Liver (tissue), 8 donors: ENCODE measurements at regions not wholly inside any gene's neighbourhood (a gene's known extent, or its start where the extent isn't known, plus 50 kb on each side); places are given as distances from the start of the nearest gene placed in this dataset.

ENCODE experiments used
- DNase-seq: peaks from one replicate; pipeline ENCODE4 v3.0.0-alpha.2; 2017; ENCODE audit warnings: low spot score
- H3K27ac ChIP-seq, 2 donors: one replicate each; pipeline ENCODE4 v1.7.0; 2013; ENCODE audit warnings: inconsistent platforms in 2 of 2, low read length in 2 of 2, control low read depth in 1 of 2, low read depth in 1 of 2, mild to moderate bottlenecking in 1 of 2
- H3K27me3 ChIP-seq, 4 donors: one replicate each; pipeline versions ENCODE4 v1.6.1 to v1.7.0; 2013; ENCODE audit warnings: low read length in 3 of 4, inconsistent platforms in 1 of 4, mild to moderate bottlenecking in 1 of 4, moderate library complexity in 1 of 4; ENCODE audit not compliant: control insufficient read depth in 4 of 4, insufficient read depth in 4 of 4
- H3K36me3 ChIP-seq, 4 donors: one replicate each; pipeline versions ENCODE4 v1.6.1 to v1.7.0; 2013; ENCODE audit warnings: low read length in 3 of 4, mild to moderate bottlenecking in 3 of 4, low read depth in 1 of 4, moderate library complexity in 1 of 4; ENCODE audit not compliant: control insufficient read depth in 4 of 4, insufficient read depth in 3 of 4
- H3K4me1 ChIP-seq, 4 donors: one replicate each; pipeline versions ENCODE4 v1.6.1 to v1.7.0; 2013; ENCODE audit warnings: low read length in 3 of 4, mild to moderate bottlenecking in 3 of 4, moderate library complexity in 1 of 4; ENCODE audit not compliant: control insufficient read depth in 4 of 4, insufficient read depth in 4 of 4
- H3K4me3 ChIP-seq, 3 donors: one replicate each; pipeline versions ENCODE4 v1.6.1 to v1.7.0; 2013; ENCODE audit warnings: low read length in 3 of 3, control low read depth in 1 of 3, low read depth in 1 of 3, mild to moderate bottlenecking in 1 of 3
- H3K9ac ChIP-seq, 2 donors: one replicate each; pipeline ENCODE4 v1.7.0; 2013; ENCODE audit warnings: low read length in 2 of 2, mild to moderate bottlenecking in 2 of 2, moderate library complexity in 2 of 2, control low read depth in 1 of 2, low read depth in 1 of 2
- H3K9me3 ChIP-seq, 4 donors: one replicate each; pipeline versions ENCODE4 v1.6.1 to v1.7.0; 2013; ENCODE audit warnings: low read length in 3 of 4; ENCODE audit not compliant: control insufficient read depth in 4 of 4
- EGR1 ChIP-seq, 2 donors: IDR thresholded peaks; 2 replicates each; pipeline ENCODE4 v1.6.1; 2016 to 2018; ENCODE audit warnings: antibody characterized with exemption in 2 of 2, low read depth in 2 of 2
- FOXA1 ChIP-seq: IDR thresholded peaks from 2 replicates; pipeline ENCODE4 v1.6.1; 2016; ENCODE audit warnings: antibody characterized with exemption
- GABPA ChIP-seq, 2 donors: IDR thresholded peaks in 1 of 2; conservative IDR thresholded peaks in 1 of 2; 2 replicates each; pipeline ENCODE4 v1.6.1; 2016; ENCODE audit warnings: antibody characterized with exemption in 2 of 2, mild to moderate bottlenecking in 1 of 2, moderate library complexity in 1 of 2
- HNF4A ChIP-seq, 2 donors: conservative IDR thresholded peaks; 2 replicates each; pipeline ENCODE4 v1.6.1; 2016; ENCODE audit warnings: antibody characterized with exemption in 2 of 2, mild to moderate bottlenecking in 2 of 2
- HNF4G ChIP-seq: IDR thresholded peaks from 2 replicates; pipeline ENCODE4 v1.6.1; 2016; ENCODE audit warnings: antibody characterized with exemption
- JUND ChIP-seq, 2 donors: IDR thresholded peaks; 2 replicates each; pipeline ENCODE4 v1.6.1; 2016; ENCODE audit warnings: antibody characterized with exemption in 2 of 2
- NR2F2 ChIP-seq: IDR thresholded peaks from 2 replicates; pipeline ENCODE4 v1.6.1; 2016; ENCODE audit warnings: antibody characterized with exemption
- RAD21 ChIP-seq, 2 donors: IDR thresholded peaks; 2 replicates each; pipeline ENCODE4 v1.6.1; 2016; ENCODE audit warnings: antibody characterized with exemption in 2 of 2, mild to moderate bottlenecking in 2 of 2
- RXRA ChIP-seq, 2 donors: IDR thresholded peaks; 2 replicates each; pipeline ENCODE4 v1.6.1; 2017 to 2018; ENCODE audit warnings: antibody characterized with exemption in 2 of 2, mild to moderate bottlenecking in 1 of 2
- SP1 ChIP-seq: IDR thresholded peaks from 2 replicates; pipeline ENCODE4 v1.6.1; 2018; ENCODE audit warnings: antibody characterized with exemption, mild to moderate bottlenecking
- TAF1 ChIP-seq: conservative IDR thresholded peaks from 2 replicates; pipeline ENCODE4 v1.6.1; 2016; ENCODE audit warnings: antibody characterized with exemption, mild to moderate bottlenecking
- YY1 ChIP-seq: IDR thresholded peaks from 2 replicates; pipeline ENCODE4 v1.6.1; 2016; ENCODE audit warnings: antibody characterized with exemption, mild to moderate bottlenecking
- WGBS: extraction: QIAGEN DNeasy Blood & Tissue Kit; methylation state at CpG from one replicate; pipeline ENCODE4 v1.1.7; 2013; 5-methylcytosine and 5-hydroxymethylcytosine counted together
- TF ChIP-seq, protein P1 (sequence below): IDR thresholded peaks from 2 replicates; pipeline ENCODE4 v1.6.1; 2016; ENCODE audit warnings: antibody characterized with exemption
- TF ChIP-seq, protein P2 (sequence below): IDR thresholded peaks from 2 replicates; pipeline ENCODE4 v1.6.1; 2016; ENCODE audit warnings: antibody characterized with exemption
- TF ChIP-seq, protein P3 (sequence below): IDR thresholded peaks from 2 replicates; pipeline ENCODE4 v1.6.1; 2016; ENCODE audit warnings: antibody characterized with exemption
- TF ChIP-seq, protein P4 (sequence below): IDR thresholded peaks from 2 replicates; pipeline ENCODE4 v1.6.1; 2016; ENCODE audit warnings: antibody characterized with exemption, mild to moderate bottlenecking
- TF ChIP-seq, protein P5 (sequence below): fragments of 150-350 bp; IDR thresholded peaks from 2 replicates; pipeline ENCODE4 v1.5.1; 2017; ENCODE audit warnings: improper control_type of control experiment, low read depth, low read length; ENCODE audit not compliant: missing input control
- donor health status: healthy.
- donor health status: healthy.
- donor health status: healthy.
- donor health status: healthy.
- donor health status: healthy.

DNA sequence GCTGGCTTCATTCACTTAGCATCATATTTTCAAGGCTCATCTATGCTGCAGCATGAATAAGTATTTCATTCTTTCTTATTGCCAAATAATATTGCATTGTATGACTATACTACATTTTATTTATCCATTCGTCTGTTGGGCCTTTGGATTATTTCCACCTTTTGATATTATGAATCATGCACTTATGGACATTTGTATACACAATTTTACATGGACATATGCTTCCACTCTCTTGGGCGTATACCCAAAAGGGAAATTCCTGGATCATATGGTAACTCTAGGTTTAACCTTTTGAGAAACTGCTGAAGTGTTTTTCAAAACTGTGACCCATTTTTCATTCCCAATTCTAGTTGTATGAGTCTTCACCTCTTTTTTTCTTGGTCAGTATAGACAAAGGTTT is 80.3 kb upstream of the GNAI1 start:
- WGBS: 87% methylated on average over 2 of the region's 2 CpGs
- no peak overlapping the region for H3K9ac ChIP-seq

DNA sequence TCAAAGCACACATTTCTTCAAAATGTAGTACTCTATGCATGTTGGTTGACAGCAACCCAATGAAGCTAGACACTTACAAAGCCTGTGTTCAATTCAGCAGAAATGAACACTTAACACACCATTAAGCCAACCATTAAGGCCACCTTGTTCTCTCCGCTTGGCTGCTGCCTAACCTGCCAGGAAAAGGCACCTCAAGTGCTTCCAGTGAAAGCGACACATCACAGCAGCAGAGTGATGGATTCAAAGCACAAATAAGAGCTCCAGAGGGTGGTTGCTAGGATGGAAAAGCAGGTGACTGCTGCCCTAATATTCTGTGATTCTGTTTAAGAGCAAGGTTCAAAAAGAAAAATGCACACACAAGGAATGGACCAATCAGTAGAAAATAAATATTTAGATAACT is 81.5 kb upstream of the GNAI1 start:
- no peaks in the 10 kb centered on the region for H3K27me3 ChIP-seq
- H3K4me1 ChIP-seq: no peaks in the 10 kb centered on the region
- DNase-seq: no peak
- H3K36me3 ChIP-seq: no peaks in the 10 kb centered on the region
- no peak overlapping the region for H3K27ac ChIP-seq
- H3K9ac ChIP-seq: no peak overlapping the region
- H3K9me3 ChIP-seq: no peaks in the 10 kb centered on the region
- no peak overlapping the region for H3K4me3 ChIP-seq
- 84% methylated on average over 2 of the region's 2 CpGs for WGBS
- TF ChIP-seq NR2F2: no peak
- TF ChIP-seq FOXA1: no peak
- TF ChIP-seq GABPA (IDR thresholded peaks at IDR 0.05 in 1 of 2, conservative IDR thresholded peaks at IDR 0.05 in 1 of 2): no peak
- no peak for TF ChIP-seq TAF1
- no peak for TF ChIP-seq YY1
- TF ChIP-seq, protein P1, sequence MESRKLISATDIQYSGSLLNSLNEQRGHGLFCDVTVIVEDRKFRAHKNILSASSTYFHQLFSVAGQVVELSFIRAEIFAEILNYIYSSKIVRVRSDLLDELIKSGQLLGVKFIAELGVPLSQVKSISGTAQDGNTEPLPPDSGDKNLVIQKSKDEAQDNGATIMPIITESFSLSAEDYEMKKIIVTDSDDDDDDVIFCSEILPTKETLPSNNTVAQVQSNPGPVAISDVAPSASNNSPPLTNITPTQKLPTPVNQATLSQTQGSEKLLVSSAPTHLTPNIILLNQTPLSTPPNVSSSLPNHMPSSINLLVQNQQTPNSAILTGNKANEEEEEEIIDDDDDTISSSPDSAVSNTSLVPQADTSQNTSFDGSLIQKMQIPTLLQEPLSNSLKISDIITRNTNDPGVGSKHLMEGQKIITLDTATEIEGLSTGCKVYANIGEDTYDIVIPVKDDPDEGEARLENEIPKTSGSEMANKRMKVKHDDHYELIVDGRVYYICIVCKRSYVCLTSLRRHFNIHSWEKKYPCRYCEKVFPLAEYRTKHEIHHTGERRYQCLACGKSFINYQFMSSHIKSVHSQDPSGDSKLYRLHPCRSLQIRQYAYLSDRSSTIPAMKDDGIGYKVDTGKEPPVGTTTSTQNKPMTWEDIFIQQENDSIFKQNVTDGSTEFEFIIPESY: no peak
- TF ChIP-seq RAD21 (IDR thresholded peaks at IDR 0.05): no peak
- TF ChIP-seq SP1: no peak
- TF ChIP-seq, protein P2, sequence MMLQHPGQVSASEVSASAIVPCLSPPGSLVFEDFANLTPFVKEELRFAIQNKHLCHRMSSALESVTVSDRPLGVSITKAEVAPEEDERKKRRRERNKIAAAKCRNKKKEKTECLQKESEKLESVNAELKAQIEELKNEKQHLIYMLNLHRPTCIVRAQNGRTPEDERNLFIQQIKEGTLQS: no peak
- TF ChIP-seq JUND (IDR thresholded peaks at IDR 0.05): no peak
- no peak for TF ChIP-seq EGR1 (IDR thresholded peaks at IDR 0.05; ENCODE audit: low read depth in 2 of 2)
- TF ChIP-seq HNF4A (conservative IDR thresholded peaks at IDR 0.05): no peak

More for the DNA sequence above, 80.3 kb upstream of the GNAI1 start:
- H3K9me3 ChIP-seq: no peaks in the 10 kb centered on the region
- DNase-seq: no peak
- TF ChIP-seq, protein P3, sequence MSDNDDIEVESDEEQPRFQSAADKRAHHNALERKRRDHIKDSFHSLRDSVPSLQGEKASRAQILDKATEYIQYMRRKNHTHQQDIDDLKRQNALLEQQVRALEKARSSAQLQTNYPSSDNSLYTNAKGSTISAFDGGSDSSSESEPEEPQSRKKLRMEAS: no peak
- TF ChIP-seq HNF4A (conservative IDR thresholded peaks at IDR 0.05): no peak
- TF ChIP-seq RAD21 (IDR thresholded peaks at IDR 0.05): no peak
- TF ChIP-seq, protein P1: no peak
- TF ChIP-seq SP1: no peak
- TF ChIP-seq, protein P4, sequence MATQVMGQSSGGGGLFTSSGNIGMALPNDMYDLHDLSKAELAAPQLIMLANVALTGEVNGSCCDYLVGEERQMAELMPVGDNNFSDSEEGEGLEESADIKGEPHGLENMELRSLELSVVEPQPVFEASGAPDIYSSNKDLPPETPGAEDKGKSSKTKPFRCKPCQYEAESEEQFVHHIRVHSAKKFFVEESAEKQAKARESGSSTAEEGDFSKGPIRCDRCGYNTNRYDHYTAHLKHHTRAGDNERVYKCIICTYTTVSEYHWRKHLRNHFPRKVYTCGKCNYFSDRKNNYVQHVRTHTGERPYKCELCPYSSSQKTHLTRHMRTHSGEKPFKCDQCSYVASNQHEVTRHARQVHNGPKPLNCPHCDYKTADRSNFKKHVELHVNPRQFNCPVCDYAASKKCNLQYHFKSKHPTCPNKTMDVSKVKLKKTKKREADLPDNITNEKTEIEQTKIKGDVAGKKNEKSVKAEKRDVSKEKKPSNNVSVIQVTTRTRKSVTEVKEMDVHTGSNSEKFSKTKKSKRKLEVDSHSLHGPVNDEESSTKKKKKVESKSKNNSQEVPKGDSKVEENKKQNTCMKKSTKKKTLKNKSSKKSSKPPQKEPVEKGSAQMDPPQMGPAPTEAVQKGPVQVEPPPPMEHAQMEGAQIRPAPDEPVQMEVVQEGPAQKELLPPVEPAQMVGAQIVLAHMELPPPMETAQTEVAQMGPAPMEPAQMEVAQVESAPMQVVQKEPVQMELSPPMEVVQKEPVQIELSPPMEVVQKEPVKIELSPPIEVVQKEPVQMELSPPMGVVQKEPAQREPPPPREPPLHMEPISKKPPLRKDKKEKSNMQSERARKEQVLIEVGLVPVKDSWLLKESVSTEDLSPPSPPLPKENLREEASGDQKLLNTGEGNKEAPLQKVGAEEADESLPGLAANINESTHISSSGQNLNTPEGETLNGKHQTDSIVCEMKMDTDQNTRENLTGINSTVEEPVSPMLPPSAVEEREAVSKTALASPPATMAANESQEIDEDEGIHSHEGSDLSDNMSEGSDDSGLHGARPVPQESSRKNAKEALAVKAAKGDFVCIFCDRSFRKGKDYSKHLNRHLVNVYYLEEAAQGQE: no peak
- TF ChIP-seq, protein P5, sequence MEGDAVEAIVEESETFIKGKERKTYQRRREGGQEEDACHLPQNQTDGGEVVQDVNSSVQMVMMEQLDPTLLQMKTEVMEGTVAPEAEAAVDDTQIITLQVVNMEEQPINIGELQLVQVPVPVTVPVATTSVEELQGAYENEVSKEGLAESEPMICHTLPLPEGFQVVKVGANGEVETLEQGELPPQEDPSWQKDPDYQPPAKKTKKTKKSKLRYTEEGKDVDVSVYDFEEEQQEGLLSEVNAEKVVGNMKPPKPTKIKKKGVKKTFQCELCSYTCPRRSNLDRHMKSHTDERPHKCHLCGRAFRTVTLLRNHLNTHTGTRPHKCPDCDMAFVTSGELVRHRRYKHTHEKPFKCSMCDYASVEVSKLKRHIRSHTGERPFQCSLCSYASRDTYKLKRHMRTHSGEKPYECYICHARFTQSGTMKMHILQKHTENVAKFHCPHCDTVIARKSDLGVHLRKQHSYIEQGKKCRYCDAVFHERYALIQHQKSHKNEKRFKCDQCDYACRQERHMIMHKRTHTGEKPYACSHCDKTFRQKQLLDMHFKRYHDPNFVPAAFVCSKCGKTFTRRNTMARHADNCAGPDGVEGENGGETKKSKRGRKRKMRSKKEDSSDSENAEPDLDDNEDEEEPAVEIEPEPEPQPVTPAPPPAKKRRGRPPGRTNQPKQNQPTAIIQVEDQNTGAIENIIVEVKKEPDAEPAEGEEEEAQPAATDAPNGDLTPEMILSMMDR: no peak
- no peak for TF ChIP-seq FOXA1
- TF ChIP-seq TAF1: no peak
- no peak for TF ChIP-seq RXRA (IDR thresholded peaks at IDR 0.05)
- no peak for TF ChIP-seq YY1
- no peak for TF ChIP-seq GABPA (IDR thresholded peaks at IDR 0.05 in 1 of 2, conservative IDR thresholded peaks at IDR 0.05 in 1 of 2)
- TF ChIP-seq HNF4G: no peak
- no peaks in the 10 kb centered on the region for H3K27me3 ChIP-seq
- H3K27ac ChIP-seq: no peak overlapping the region
- H3K4me3 ChIP-seq: no peak overlapping the region
- H3K4me1 ChIP-seq: no peaks in the 10 kb centered on the region
- H3K36me3 ChIP-seq: no peaks in the 10 kb centered on the region
